GM13977 (cell line): ENCODE measurements at regions not wholly inside any gene's neighbourhood (a gene's known extent, or its start where the extent isn't known, plus 50 kb on each side); places are given as distances from the start of the nearest gene placed in this dataset.

Experiments
- DNase-seq: peaks from one replicate; pipeline ENCODE4 v3.0.0; 2012; ENCODE audit warnings: low spot score
- in situ Hi-C: fragments of 300-500 bp; cut with MboI; formaldehyde crosslinking; loops from one replicate; pipeline ENCODE4 v1.12.0; 2022; ENCODE audit warnings: low sequenced_read_pairs, low pct_unique_long_range_greater_than_20kb, mixed read lengths, inconsistent platforms; ENCODE audit not compliant: unreplicated experiment
- TF ChIP-seq, protein P1 (sequence below): IDR thresholded peaks from 2 replicates; pipeline ENCODE4 v1.5.1; 2012; ENCODE audit warnings: mild to moderate bottlenecking, control low read depth; ENCODE audit not compliant: insufficient read depth; ENCODE audit errors: extremely low read depth, missing control alignments

DNA sequence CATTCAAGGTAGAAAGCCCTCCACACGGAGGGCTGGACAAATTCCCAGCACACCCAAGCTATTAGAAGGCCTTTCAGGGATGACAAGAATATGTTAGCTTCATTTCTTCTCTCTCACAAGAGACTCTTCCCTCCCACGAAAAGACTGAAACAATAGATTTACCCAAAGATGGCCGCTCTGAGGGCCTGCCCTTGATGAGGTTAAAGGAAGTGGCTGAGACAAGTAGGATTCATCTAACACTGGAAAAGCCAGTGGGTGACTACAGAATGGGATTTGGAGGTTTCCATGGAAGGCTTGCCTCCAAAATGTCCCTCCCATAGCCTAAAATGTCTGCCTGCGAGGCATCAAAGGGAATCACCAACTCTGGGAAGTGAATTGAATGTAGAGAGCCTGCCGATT, 277.6 kb downstream of the CLIC5 start:
- no peak for DNase-seq
- TF ChIP-seq, protein P1, sequence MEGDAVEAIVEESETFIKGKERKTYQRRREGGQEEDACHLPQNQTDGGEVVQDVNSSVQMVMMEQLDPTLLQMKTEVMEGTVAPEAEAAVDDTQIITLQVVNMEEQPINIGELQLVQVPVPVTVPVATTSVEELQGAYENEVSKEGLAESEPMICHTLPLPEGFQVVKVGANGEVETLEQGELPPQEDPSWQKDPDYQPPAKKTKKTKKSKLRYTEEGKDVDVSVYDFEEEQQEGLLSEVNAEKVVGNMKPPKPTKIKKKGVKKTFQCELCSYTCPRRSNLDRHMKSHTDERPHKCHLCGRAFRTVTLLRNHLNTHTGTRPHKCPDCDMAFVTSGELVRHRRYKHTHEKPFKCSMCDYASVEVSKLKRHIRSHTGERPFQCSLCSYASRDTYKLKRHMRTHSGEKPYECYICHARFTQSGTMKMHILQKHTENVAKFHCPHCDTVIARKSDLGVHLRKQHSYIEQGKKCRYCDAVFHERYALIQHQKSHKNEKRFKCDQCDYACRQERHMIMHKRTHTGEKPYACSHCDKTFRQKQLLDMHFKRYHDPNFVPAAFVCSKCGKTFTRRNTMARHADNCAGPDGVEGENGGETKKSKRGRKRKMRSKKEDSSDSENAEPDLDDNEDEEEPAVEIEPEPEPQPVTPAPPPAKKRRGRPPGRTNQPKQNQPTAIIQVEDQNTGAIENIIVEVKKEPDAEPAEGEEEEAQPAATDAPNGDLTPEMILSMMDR = no peak
- in situ Hi-C loops = no loop called here

DNA sequence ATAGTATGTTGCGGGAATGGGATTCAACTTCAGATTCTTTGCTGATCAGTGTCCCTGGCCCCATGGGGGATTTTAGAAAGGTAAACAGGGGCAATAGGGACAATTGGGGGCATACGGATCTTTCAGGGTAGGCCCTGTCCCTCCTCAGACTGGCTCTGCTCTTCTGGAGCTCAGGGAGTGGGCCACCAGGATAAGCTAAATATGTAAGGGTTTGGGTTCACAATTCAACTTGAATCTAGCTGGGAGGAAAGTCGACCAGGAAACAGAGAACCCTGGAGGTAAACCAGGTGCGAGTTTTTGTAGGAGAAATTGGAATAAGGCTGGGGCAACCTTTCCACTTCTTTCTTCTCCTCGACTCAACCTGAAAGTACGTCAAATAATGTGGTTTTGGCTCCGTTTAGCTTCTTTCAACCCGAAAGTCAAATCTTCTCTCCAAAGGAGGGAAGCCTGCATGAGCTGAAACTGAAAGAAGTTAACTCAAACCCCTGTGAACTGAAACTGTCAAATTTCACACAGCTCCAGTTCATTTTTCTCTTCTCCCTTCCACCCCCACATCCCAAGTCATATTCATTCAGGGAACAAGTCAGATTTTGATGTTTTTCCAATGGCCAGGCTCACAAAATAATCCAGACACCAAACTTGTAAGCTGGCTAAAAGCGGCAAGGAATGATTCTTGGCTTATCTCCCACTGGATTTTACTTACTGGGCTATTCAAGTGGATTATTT, 278.2 kb downstream of the CLIC5 start:
- TF ChIP-seq, protein P1 = no peak
- in situ Hi-C loops = no loop called here

DNA sequence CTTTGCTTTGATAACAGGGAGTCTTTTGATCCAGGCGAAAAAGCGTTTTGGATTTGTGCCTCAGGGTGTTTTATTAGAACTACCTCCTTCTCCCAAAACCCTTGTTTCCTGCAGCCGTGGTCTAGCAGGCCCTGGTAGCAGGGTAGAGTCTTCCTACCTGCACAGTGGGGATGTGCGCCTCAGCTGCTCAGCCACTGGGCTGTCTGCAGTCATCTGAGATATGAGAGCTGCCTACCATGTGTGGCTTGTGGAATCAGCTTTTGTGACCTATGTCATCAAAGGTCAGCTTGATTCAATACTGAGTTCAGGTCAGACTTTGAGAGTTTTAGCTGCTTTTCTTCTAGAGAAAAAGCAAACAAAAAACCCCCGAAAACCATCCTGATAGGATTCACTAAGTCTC, 279.5 kb downstream of the CLIC5 start:
- DNase-seq = no peak
- TF ChIP-seq, protein P1 = no peak
- in situ Hi-C loops = no loop called here

More for the DNA sequence above, 278.2 kb downstream of the CLIC5 start:
- peak; percentile 39 for DNase-seq

DNA sequence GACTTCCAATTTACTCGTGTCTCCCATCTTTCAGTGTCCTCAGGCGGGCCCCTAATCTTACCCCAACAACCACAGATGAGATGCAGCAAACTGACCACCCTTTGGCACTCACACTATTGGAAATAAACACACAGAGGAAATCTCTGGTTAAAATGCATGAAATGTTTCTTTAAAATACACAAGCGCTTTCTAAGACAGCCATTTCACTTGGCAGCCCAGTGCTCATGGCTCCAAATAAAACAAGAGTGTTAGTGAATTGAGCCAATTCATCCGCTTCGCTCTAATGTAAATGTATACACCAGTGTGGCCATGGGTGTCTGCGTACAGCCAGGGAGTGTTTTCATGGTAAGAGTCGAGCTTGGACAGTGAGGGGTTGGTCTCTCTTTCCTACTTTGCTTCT, 282.9 kb downstream of the CLIC5 start:
- in situ Hi-C loops = no loop called here
- TF ChIP-seq, protein P1 = no peak
- DNase-seq = no peak

DNA sequence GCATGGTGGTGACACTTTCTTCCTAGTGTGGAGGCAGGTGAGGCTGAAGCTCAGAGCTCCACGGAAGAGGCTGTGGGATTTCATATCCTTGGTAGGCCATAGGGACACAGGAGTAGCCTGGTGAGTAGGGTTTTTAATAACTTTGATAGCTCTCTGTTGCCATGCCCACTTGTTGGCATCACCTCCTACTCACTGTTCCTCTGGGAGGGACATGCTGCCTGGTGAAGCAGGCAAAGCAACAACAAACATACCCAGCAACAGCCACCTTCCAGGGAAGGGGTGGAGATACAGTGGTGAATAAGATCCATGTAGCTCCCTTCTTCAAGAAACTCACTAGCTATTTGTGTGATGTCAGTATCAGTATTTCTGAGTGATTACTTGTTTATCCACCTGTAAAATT, 285.4 kb downstream of the CLIC5 start:
- TF ChIP-seq, protein P1 = no peak
- in situ Hi-C loops = no loop called here
- DNase-seq = no peak

DNA sequence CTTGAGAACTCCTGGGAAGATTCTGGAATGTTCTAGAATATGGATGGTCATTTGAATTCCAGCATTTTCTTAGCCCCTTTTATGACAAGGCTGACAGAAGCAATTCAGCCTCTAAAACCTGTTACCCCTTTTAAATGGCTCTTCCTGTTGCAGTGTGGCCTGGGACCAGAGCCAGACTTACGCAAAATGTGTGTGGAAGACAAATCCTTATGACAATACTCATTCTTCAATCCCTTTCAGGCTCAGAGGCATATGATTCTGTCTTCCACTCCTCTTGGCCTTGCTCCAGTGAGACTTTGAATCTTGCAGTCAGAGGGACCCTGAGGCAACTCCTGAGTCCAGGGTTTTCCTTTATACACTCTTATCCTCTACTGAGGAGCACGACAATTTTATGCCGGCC, 287.0 kb downstream of the CLIC5 start:
- DNase-seq = no peak
- in situ Hi-C loops = no loop called here
- TF ChIP-seq, protein P1 = no peak

DNA sequence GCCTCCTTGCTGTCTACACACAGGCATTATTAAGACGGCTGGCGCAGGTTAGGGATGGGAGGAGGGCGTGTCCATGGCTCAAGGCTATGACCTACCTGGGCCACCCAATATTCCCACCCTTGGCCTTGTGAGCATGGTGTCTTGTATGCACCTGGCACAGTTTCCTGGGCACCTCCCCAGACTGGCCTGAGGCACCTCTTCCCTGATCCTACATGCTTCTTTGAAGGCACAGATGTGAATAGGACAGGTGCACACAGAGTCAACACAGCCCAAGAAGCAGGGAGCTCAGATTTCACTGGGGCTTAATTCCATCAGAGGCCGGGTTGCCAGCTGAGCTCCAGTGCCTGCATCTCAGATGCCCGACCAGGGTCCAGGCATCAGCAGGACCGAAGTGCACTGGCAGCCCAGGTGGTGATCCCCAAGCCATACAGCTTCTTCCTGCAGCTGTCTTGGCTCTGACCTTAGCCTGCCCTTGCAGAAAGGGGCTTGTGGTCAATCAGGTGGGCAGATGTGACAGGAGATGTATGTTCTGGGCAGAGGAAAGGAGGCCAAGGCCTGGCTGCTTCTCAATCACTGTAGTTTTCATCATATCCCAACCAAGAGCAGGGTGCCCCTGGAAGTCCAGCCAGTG, 287.7 kb downstream of the CLIC5 start:
- in situ Hi-C loops = no loop called here
- TF ChIP-seq, protein P1 = no peak
- no peak for DNase-seq
